HS-27A (cell line): ENCODE measurements at regions not wholly inside any gene's neighbourhood (a gene's known extent, or its start where the extent isn't known, plus 50 kb on each side); places are given as distances from the start of the nearest gene placed in this dataset.
A peak's percentile ranks its signal among the peaks of the same experiment; 100 is the strongest.

Experiments used
- DNase-seq: peaks from one replicate; pipeline ENCODE4 v3.0.0-alpha.2; 2012; ENCODE audit warnings: low read depth, missing footprints

- DNase-seq = peak; percentile 75
These were observed 428.2 kb upstream of the KCNH7 start for GRCh38 chr2:163266772-163267171.

- DNase-seq = no peak
These were observed 427.0 kb upstream of the KCNH7 start for GRCh38 chr2:163265562-163265961.

- DNase-seq = no peak
These were observed 425.8 kb upstream of the KCNH7 start for GRCh38 chr2:163264341-163264740.

- DNase-seq = no peak
These were observed 420.9 kb upstream of the KCNH7 start for GRCh38 chr2:163259489-163259888.

GRCh38 chr2:163255086-163255485, 416.5 kb upstream of the KCNH7 start:
- DNase-seq = no peak

GRCh38 chr2:163253621-163254285, 415.2 kb upstream of the KCNH7 start:
- no peak for DNase-seq

GRCh38 chr2:163252199-163252598, 413.6 kb upstream of the KCNH7 start:
- DNase-seq = no peak

GRCh38 chr2:163248376-163249253, 410.0 kb upstream of the KCNH7 start:
- DNase-seq = no peak

GRCh38 chr2:163247847-163248220, 409.3 kb upstream of the KCNH7 start:
- no peak for DNase-seq

GRCh38 chr2:163247156-163247846, 408.7 kb upstream of the KCNH7 start:
- no peak for DNase-seq

- DNase-seq = no peak
These were observed 407.6 kb upstream of the KCNH7 start for GRCh38 chr2:163246135-163246534.

- DNase-seq = no peak
These were observed 398.0 kb upstream of the KCNH7 start for GRCh38 chr2:163236553-163236952.

GRCh38 chr2:163231666-163232065, 393.1 kb upstream of the KCNH7 start:
- DNase-seq = no peak

- DNase-seq = no peak
These were observed 375.1 kb upstream of the KCNH7 start for GRCh38 chr2:163213661-163214081.

- DNase-seq = peak; percentile 11
These were observed 371.9 kb upstream of the KCNH7 start for GRCh38 chr2:163210430-163210918.

GRCh38 chr2:163207693-163208370, 369.3 kb upstream of the KCNH7 start:
- DNase-seq = no peak

- DNase-seq = no peak
These were observed 367.2 kb upstream of the KCNH7 start for GRCh38 chr2:163205589-163206254.

- no peak for DNase-seq
These were observed 362.2 kb upstream of the KCNH7 start for GRCh38 chr2:163200741-163201140.

GRCh38 chr2:163198972-163199371, 360.4 kb upstream of the KCNH7 start:
- no peak for DNase-seq

GRCh38 chr2:163198007-163198406, 359.4 kb upstream of the KCNH7 start:
- no peak for DNase-seq

GRCh38 chr2:163191372-163191771, 352.8 kb upstream of the KCNH7 start:
- peak; percentile 8 for DNase-seq
